Skeletal muscle cell (primary cell): ENCODE measurements at regions not wholly inside any gene's neighbourhood (a gene's known extent, or its start where the extent isn't known, plus 50 kb on each side); places are given as distances from the start of the nearest gene placed in this dataset.

Experiments
- DNase-seq: peaks from one replicate; pipeline ENCODE4 v3.0.0-alpha.2; 2010; ENCODE audit warnings: low read depth
- H3K4me3 ChIP-seq: 2 replicates; pipeline ENCODE4 v1.5.1; 2011; ENCODE audit warnings: low read depth, mild to moderate bottlenecking, control low read depth, low read length, moderate library complexity

- no peak overlapping the region for H3K4me3 ChIP-seq
- DNase-seq: no peak
Observed at GRCh38 chr6:156080371-156080770, 624.7 kb upstream of the NOX3 start.

GRCh38 chr6:156068881-156069280 lies 613.2 kb upstream of the NOX3 start:
- DNase-seq: no peak
- no peak overlapping the region for H3K4me3 ChIP-seq

- DNase-seq: no peak
- no peak overlapping the region for H3K4me3 ChIP-seq
Observed at GRCh38 chr6:156065849-156066248, 610.2 kb upstream of the NOX3 start.

- no peak for DNase-seq
- no peak overlapping the region for H3K4me3 ChIP-seq
Observed at GRCh38 chr6:156062091-156062563, 606.5 kb upstream of the NOX3 start.

GRCh38 chr6:156061465-156061864 lies 605.8 kb upstream of the NOX3 start:
- no peak overlapping the region for H3K4me3 ChIP-seq
- DNase-seq: no peak

- DNase-seq: no peak
Observed at GRCh38 chr6:156060013-156060412, 604.4 kb upstream of the NOX3 start.

GRCh38 chr6:156058356-156058755 lies 602.7 kb upstream of the NOX3 start:
- no peak overlapping the region for H3K4me3 ChIP-seq
- DNase-seq: no peak

More at GRCh38 chr6:156060013-156060412, 604.4 kb upstream of the NOX3 start:
- H3K4me3 ChIP-seq: no peak overlapping the region

GRCh38 chr6:156057869-156058268 lies 602.2 kb upstream of the NOX3 start:
- DNase-seq: no peak
- H3K4me3 ChIP-seq: no peak overlapping the region

GRCh38 chr6:156056085-156056484 lies 600.4 kb upstream of the NOX3 start:
- H3K4me3 ChIP-seq: no peak overlapping the region

GRCh38 chr6:156053626-156054025 lies 598.0 kb upstream of the NOX3 start:
- no peak overlapping the region for H3K4me3 ChIP-seq
- no peak for DNase-seq

More at GRCh38 chr6:156056085-156056484, 600.4 kb upstream of the NOX3 start:
- no peak for DNase-seq

GRCh38 chr6:156046841-156047449 lies 591.3 kb upstream of the NOX3 start:
- no peak overlapping the region for H3K4me3 ChIP-seq
- no peak for DNase-seq

GRCh38 chr6:156046268-156046665 lies 590.6 kb upstream of the NOX3 start:
- no peak overlapping the region for H3K4me3 ChIP-seq
- DNase-seq: no peak

GRCh38 chr6:156045401-156046267 lies 590.0 kb upstream of the NOX3 start:
- DNase-seq: no peak

GRCh38 chr6:156033598-156033997 lies 578.0 kb upstream of the NOX3 start:
- DNase-seq: no peak
- H3K4me3 ChIP-seq: no peak overlapping the region

More at GRCh38 chr6:156045401-156046267, 590.0 kb upstream of the NOX3 start:
- no peak overlapping the region for H3K4me3 ChIP-seq

- DNase-seq: no peak
- H3K4me3 ChIP-seq: no peak overlapping the region
Observed at GRCh38 chr6:156031516-156031915, 575.9 kb upstream of the NOX3 start.

GRCh38 chr6:156030053-156030452 lies 574.4 kb upstream of the NOX3 start:
- H3K4me3 ChIP-seq: no peak overlapping the region
- DNase-seq: no peak

GRCh38 chr6:156029286-156029985 lies 573.8 kb upstream of the NOX3 start:
- H3K4me3 ChIP-seq: no peak overlapping the region
- no peak for DNase-seq

- no peak for DNase-seq
- H3K4me3 ChIP-seq: no peak overlapping the region
Observed at GRCh38 chr6:156028335-156029131, 572.9 kb upstream of the NOX3 start.

- DNase-seq: no peak
- no peak overlapping the region for H3K4me3 ChIP-seq
Observed at GRCh38 chr6:156027248-156027626, 571.6 kb upstream of the NOX3 start.
